Esophagus muscularis mucosa (tissue), 4 donors: ENCODE measurements at regions not wholly inside any gene's neighbourhood (a gene's known extent, or its start where the extent isn't known, plus 50 kb on each side); places are given as distances from the start of the nearest gene placed in this dataset.

Experiments used
- DNase-seq: peaks from one replicate; pipeline ENCODE4 v3.0.0-alpha.2; 2017; ENCODE audit errors: extremely low spot score
- H3K27ac ChIP-seq, 4 donors: fragments of 200-600 bp; sonication (generic); replicated peaks in 1 of 4; 1 replicate in 3 of 4; 2 replicates in 1 of 4; pipeline ENCODE4 v1.5.1; 2016 to 2019; ENCODE audit warnings: mild to moderate bottlenecking in 1 of 4
- H3K27me3 ChIP-seq, 4 donors: fragments of 200-600 bp; sonication (generic); one replicate each; pipeline versions ENCODE4 v1.5.1 to v1.6.0; 2016 to 2019
- H3K36me3 ChIP-seq, 4 donors: fragments of 200-600 bp; sonication (generic); one replicate each; pipeline ENCODE4 v1.5.1; 2016 to 2019
- H3K4me1 ChIP-seq, 4 donors: fragments of 200-600 bp; sonication (generic); one replicate each; pipeline ENCODE4 v1.5.1; 2016 to 2019
- H3K4me3 ChIP-seq, 4 donors: fragments of 200-600 bp; sonication (generic); 1 replicate in 2 of 4; 2 replicates in 2 of 4; pipeline ENCODE4 v1.5.1; 2016 to 2019; ENCODE audit warnings: mild to moderate bottlenecking in 4 of 4, moderate library complexity in 1 of 4
- H3K9me3 ChIP-seq, 4 donors: fragments of 200-600 bp; sonication (generic); 1 replicate in 3 of 4; 2 replicates in 1 of 4; pipeline ENCODE4 v1.5.1; 2016 to 2019
- CTCF ChIP-seq, 3 experiments: fragments of 200-600 bp in 2 of 3; fragments of 450-650 bp in 1 of 3; sonication (generic) in 2 of 3; IDR thresholded peaks; one replicate each; pipeline ENCODE4 v1.5.1; 2017 to 2019; ENCODE audit warnings: antibody characterized with exemption in 3 of 3, mild to moderate bottlenecking in 2 of 3, moderate library complexity in 1 of 3
- EP300 ChIP-seq: sonication (generic); formaldehyde crosslinking; IDR thresholded peaks from one replicate; pipeline ENCODE4 v1.6.1; 2017; ENCODE audit warnings: antibody characterized with exemption
- POLR2A ChIP-seq: fragments of 450-650 bp; IDR thresholded peaks from one replicate; pipeline ENCODE4 v1.6.1; 2017; ENCODE audit warnings: antibody characterized with exemption, moderate library complexity, mild to moderate bottlenecking, low read depth
- POLR2AphosphoS5 ChIP-seq, 2 donors: sonication (generic); formaldehyde crosslinking; IDR thresholded peaks; one replicate each; pipeline ENCODE4 v1.6.1; 2017; ENCODE audit warnings: antibody characterized with exemption in 2 of 2
- WGBS: methylation state at CpG from one replicate; pipeline ENCODE4 v1.1.5; 2018; 5-methylcytosine and 5-hydroxymethylcytosine counted together
- intact Hi-C: fragments of 100-400 bp; cut with DNase I; formaldehyde crosslinking; loops from one replicate; pipeline ENCODE4 v1.15.1; 2023

GRCh38 chr2:81249152-81249551, 944.6 kb upstream of the LRRTM1 start:
- H3K27me3 ChIP-seq: no peaks in the 10 kb centered on the region
- H3K4me1 ChIP-seq: no peaks in the 10 kb centered on the region
- intact Hi-C loops: no loop called here
- TF ChIP-seq POLR2AphosphoS5 (IDR thresholded peaks at IDR 0.05) (no peak), CTCF (IDR thresholded peaks at IDR 0.05) (no peak), POLR2A (no peak), EP300 (no peak)
- DNase-seq: no peak
- H3K4me3 ChIP-seq: no peak overlapping the region
- H3K27ac ChIP-seq: no peak overlapping the region
- WGBS: 100% methylated on average over 1 of the region's 1 CpG
- no peaks in the 10 kb centered on the region for H3K36me3 ChIP-seq
- H3K9me3 ChIP-seq: no peaks in the 10 kb centered on the region

GRCh38 chr2:81247648-81248047, 943.1 kb upstream of the LRRTM1 start:
- Histone ChIP-seq H3K9me3 (no peaks in the 10 kb centered on the region), H3K4me3 (no peak overlapping the region), H3K4me1 (peaks cover 0 to 1% (median 0%) of the 10 kb centered on the region in 4 donors), H3K27me3 (no peaks in the 10 kb centered on the region), H3K36me3 (no peaks in the 10 kb centered on the region), H3K27ac (no peak overlapping the region)
- intact Hi-C loops: no loop called here
- no peak for TF ChIP-seq CTCF (IDR thresholded peaks at IDR 0.05)
- TF ChIP-seq POLR2AphosphoS5 (IDR thresholded peaks at IDR 0.05): no peak
- no peak for TF ChIP-seq POLR2A
- TF ChIP-seq EP300: no peak
- 96% methylated on average over 3 of the region's 3 CpGs for WGBS
- DNase-seq: no peak

- no peak for DNase-seq
- no peak overlapping the region for H3K4me3 ChIP-seq
- no peaks in the 10 kb centered on the region for H3K27me3 ChIP-seq
- H3K9me3 ChIP-seq: no peaks in the 10 kb centered on the region
- H3K4me1 ChIP-seq: peaks cover 0 to 8% (median 0%) of the 10 kb centered on the region in 4 donors
- no peak for TF ChIP-seq POLR2A
- TF ChIP-seq CTCF (IDR thresholded peaks at IDR 0.05): no peak
- no peak for TF ChIP-seq EP300
- no peak for TF ChIP-seq POLR2AphosphoS5 (IDR thresholded peaks at IDR 0.05)
- H3K27ac ChIP-seq: no peak overlapping the region
- no peaks in the 10 kb centered on the region for H3K36me3 ChIP-seq
- WGBS: 39% methylated on average over 2 of the region's 2 CpGs
- intact Hi-C loops: no loop called here
Measured at GRCh38 chr2:81242501-81242900, 937.9 kb upstream of the LRRTM1 start.

GRCh38 chr2:81238462-81238861, 933.9 kb upstream of the LRRTM1 start:
- TF ChIP-seq POLR2A (no peak), CTCF (IDR thresholded peaks at IDR 0.05) (no peak), POLR2AphosphoS5 (IDR thresholded peaks at IDR 0.05) (no peak), EP300 (no peak)
- H3K27ac ChIP-seq: no peak overlapping the region
- H3K9me3 ChIP-seq: no peaks in the 10 kb centered on the region
- H3K36me3 ChIP-seq: no peaks in the 10 kb centered on the region
- DNase-seq: no peak
- intact Hi-C loops: no loop called here
- no peaks in the 10 kb centered on the region for H3K27me3 ChIP-seq
- H3K4me1 ChIP-seq: peaks cover 0 to 8% (median 0%) of the 10 kb centered on the region in 4 donors
- 78% methylated on average over 2 of the region's 2 CpGs for WGBS
- no peak overlapping the region for H3K4me3 ChIP-seq

GRCh38 chr2:81235601-81236000, 931.0 kb upstream of the LRRTM1 start:
- TF ChIP-seq POLR2AphosphoS5 (IDR thresholded peaks at IDR 0.05): no peak
- no peak for TF ChIP-seq CTCF (IDR thresholded peaks at IDR 0.05)
- no peak for TF ChIP-seq EP300
- no peak for TF ChIP-seq POLR2A
- WGBS: 94% methylated on average over 1 of the region's 1 CpG
- Histone ChIP-seq H3K9me3 (no peaks in the 10 kb centered on the region), H3K27me3 (no peaks in the 10 kb centered on the region), H3K4me1 (no peaks in the 10 kb centered on the region), H3K36me3 (no peaks in the 10 kb centered on the region), H3K27ac (no peak overlapping the region), H3K4me3 (no peak overlapping the region)
- intact Hi-C loops: no loop called here
- no peak for DNase-seq
